ENCODE measurements at regions not wholly inside any gene's neighbourhood (a gene's known extent, or its start where the extent isn't known, plus 50 kb on each side); places are given as distances from the start of the nearest gene placed in this dataset.
"Not testable (repeated sequence)": the region's sequence is repeated elsewhere in the genome, so short reads cannot be mapped to it uniquely, and the experiment has no call there.

GRCh38 chr10:4902571-4903011 lies 60.6 kb upstream of the AKR1C1 start:
- TF ChIP-seq POLR2A (IDR thresholded peaks at IDR 0.05; ENCODE audit: low read length) (no peak), GATA1 (IDR thresholded peaks at IDR 0.05; ENCODE audit: low read depth, low read length) (no peak)
- DNase-seq = no peak

- not testable (repeated sequence) for DNase-seq
These were observed 60.1 kb upstream of the AKR1C1 start for GRCh38 chr10:4903126-4903525.

- not testable (repeated sequence) for DNase-seq
These were observed 59.5 kb upstream of the AKR1C1 start for GRCh38 chr10:4903675-4904074.

GRCh38 chr10:4909118-4909517 lies 54.1 kb upstream of the AKR1C1 start:
- no peak for TF ChIP-seq GATA1 (IDR thresholded peaks at IDR 0.05; ENCODE audit: low read depth, low read length)
- no peak for TF ChIP-seq POLR2A (IDR thresholded peaks at IDR 0.05; ENCODE audit: low read length)
- peak in 1 of 2 experiments; percentile 14 for DNase-seq

Data from erythroblast (primary cell).